ENCODE measurements at regions not wholly inside any gene's neighbourhood (a gene's known extent, or its start where the extent isn't known, plus 50 kb on each side); places are given as distances from the start of the nearest gene placed in this dataset.

DNA sequence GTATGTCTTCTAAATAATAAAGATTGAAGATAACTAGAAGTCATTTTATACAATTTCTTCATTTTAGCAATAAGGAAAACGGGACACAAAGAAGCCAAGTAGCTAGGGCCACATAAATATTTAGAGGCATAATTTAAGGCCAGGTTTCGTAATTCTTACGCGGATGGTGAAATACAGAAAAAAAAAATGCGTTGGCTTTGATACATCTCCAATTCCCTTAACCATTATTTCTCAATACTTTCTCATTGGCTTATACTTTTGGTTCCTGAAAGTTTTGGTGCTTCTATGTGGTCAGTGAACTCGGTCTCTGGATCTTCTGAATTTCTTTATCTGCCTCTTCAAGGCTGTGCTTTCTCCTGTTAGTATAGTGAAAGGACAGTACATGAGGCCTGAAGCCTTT lies 888.1 kb downstream of the KCNJ2 start:
- POLR2A ChIA-PET: no interaction called here
- H3K9me3 Mint-ChIP-seq (ENCODE audit: unreplicated experiment): peaks cover 7% of the 10 kb centered on the region
- CTCF ChIA-PET: no interaction called here
- H3K36me3 Mint-ChIP-seq (ENCODE audit: insufficient read depth, unreplicated experiment): no peaks in the 10 kb centered on the region
- no peaks in the 10 kb centered on the region for H3K27me3 Mint-ChIP-seq (ENCODE audit: insufficient read depth, unreplicated experiment)
- intact Hi-C loops (cut with micrococcal nuclease): no loop called here
- no TSS peak for BruUV-seq (replicated peaks)
- H3K27ac Mint-ChIP-seq (ENCODE audit: low read depth, unreplicated experiment): no peak overlapping the region
- peak; percentile 55 for DNase-seq (ENCODE audit: unreplicated experiment)
- H3K4me3 Mint-ChIP-seq (ENCODE audit: unreplicated experiment): no peak overlapping the region
- TF ChIP-seq, protein P1, sequence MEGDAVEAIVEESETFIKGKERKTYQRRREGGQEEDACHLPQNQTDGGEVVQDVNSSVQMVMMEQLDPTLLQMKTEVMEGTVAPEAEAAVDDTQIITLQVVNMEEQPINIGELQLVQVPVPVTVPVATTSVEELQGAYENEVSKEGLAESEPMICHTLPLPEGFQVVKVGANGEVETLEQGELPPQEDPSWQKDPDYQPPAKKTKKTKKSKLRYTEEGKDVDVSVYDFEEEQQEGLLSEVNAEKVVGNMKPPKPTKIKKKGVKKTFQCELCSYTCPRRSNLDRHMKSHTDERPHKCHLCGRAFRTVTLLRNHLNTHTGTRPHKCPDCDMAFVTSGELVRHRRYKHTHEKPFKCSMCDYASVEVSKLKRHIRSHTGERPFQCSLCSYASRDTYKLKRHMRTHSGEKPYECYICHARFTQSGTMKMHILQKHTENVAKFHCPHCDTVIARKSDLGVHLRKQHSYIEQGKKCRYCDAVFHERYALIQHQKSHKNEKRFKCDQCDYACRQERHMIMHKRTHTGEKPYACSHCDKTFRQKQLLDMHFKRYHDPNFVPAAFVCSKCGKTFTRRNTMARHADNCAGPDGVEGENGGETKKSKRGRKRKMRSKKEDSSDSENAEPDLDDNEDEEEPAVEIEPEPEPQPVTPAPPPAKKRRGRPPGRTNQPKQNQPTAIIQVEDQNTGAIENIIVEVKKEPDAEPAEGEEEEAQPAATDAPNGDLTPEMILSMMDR (IDR thresholded peaks at IDR 0.05; ENCODE audit: unreplicated experiment): no peak
- no peaks in the 10 kb centered on the region for H3K4me1 Mint-ChIP-seq (ENCODE audit: insufficient read depth, unreplicated experiment)

DNA sequence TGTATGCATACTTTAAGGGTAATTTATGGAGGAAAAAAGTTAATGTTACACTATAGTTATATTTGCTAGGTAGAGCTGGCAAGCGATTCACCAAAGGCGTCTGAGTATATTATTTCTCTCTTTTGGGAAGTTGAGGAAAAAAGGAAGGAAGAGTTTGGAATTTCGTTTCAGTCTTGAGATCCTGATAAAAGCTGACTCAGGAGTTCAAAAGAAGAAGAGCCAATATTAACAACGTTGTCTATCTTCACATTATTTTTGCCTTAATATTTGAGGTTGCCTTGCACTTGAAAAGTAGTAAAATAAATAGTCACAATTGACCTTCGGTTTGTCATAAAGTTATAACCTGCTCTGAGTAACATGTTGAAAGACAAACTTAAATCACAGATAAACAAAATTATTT lies 888.6 kb downstream of the KCNJ2 start:
- CTCF ChIA-PET: no interaction called here
- no peaks in the 10 kb centered on the region for H3K27me3 Mint-ChIP-seq (ENCODE audit: insufficient read depth, unreplicated experiment)
- intact Hi-C loops (cut with micrococcal nuclease): no loop called here
- TF ChIP-seq, protein P1 (IDR thresholded peaks at IDR 0.05; ENCODE audit: unreplicated experiment): no peak
- BruUV-seq (replicated peaks): no TSS peak
- POLR2A ChIA-PET: no interaction called here
- H3K4me3 Mint-ChIP-seq (ENCODE audit: unreplicated experiment): no peak overlapping the region
- DNase-seq (ENCODE audit: unreplicated experiment): no peak
- H3K27ac Mint-ChIP-seq (ENCODE audit: low read depth, unreplicated experiment): no peak overlapping the region
- H3K9me3 Mint-ChIP-seq (ENCODE audit: unreplicated experiment): peaks cover 7% of the 10 kb centered on the region
- no peaks in the 10 kb centered on the region for H3K36me3 Mint-ChIP-seq (ENCODE audit: insufficient read depth, unreplicated experiment)
- no peaks in the 10 kb centered on the region for H3K4me1 Mint-ChIP-seq (ENCODE audit: insufficient read depth, unreplicated experiment)

DNA sequence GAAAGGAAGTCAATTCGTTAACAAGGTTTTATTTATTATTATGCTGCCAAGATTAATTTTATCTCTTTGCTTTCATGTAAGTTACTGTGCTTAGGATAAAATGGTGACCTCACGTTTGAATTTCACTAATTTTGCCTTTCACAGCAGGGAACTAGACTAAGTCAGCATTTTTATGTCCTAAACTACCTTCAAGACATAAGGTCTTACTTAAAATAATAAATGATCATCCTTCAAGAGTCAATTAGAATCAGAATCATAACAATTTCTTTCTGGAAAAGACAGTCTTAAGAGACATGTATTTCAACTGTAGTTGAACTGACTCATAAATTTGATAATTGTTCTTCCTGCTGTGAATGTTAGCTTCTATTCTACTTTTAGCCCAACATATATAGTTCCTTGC lies 893.8 kb downstream of the KCNJ2 start:
- DNase-seq (ENCODE audit: unreplicated experiment): no peak
- Mint-ChIP-seq H3K36me3 (ENCODE audit: insufficient read depth, unreplicated experiment) (no peaks in the 10 kb centered on the region), H3K27ac (ENCODE audit: low read depth, unreplicated experiment) (no peak overlapping the region), H3K4me1 (ENCODE audit: insufficient read depth, unreplicated experiment) (no peaks in the 10 kb centered on the region), H3K27me3 (ENCODE audit: insufficient read depth, unreplicated experiment) (no peaks in the 10 kb centered on the region), H3K4me3 (ENCODE audit: unreplicated experiment) (no peak overlapping the region), H3K9me3 (ENCODE audit: unreplicated experiment) (peaks cover 7% of the 10 kb centered on the region)
- POLR2A ChIA-PET: interaction anchor here (1.6 kb wide), 1 partner anchor 9 kb away, joined by 5 read pairs; no protein-coding TSS in a partner anchor
- CTCF ChIA-PET: no interaction called here
- TF ChIP-seq, protein P1 (IDR thresholded peaks at IDR 0.05; ENCODE audit: unreplicated experiment): no peak
- BruUV-seq (replicated peaks): no TSS peak
- intact Hi-C loops (cut with micrococcal nuclease): no loop called here

DNA sequence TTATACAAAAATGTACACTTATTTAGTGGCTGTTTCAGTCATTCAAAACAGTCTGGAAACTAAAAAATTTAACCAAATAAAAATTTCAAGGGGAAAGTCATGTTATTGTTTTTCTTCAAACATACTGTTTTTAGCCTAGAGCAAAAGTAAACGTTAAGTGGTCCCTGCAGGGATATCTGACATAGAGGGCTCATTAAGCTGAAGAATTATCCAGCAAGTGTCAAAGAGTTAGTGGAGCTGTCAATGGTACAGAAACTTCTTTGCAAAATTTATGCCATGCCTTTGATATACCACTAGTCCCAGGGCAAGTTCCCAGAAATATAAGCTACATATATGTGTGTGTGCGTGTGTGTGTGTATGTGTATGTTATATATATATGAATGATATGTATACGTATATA lies 894.2 kb downstream of the KCNJ2 start:
- no TSS peak for BruUV-seq (replicated peaks)
- Mint-ChIP-seq H3K4me3 (ENCODE audit: unreplicated experiment) (no peak overlapping the region), H3K27ac (ENCODE audit: low read depth, unreplicated experiment) (no peak overlapping the region), H3K9me3 (ENCODE audit: unreplicated experiment) (peaks cover 7% of the 10 kb centered on the region), H3K4me1 (ENCODE audit: insufficient read depth, unreplicated experiment) (no peaks in the 10 kb centered on the region), H3K36me3 (ENCODE audit: insufficient read depth, unreplicated experiment) (no peaks in the 10 kb centered on the region), H3K27me3 (ENCODE audit: insufficient read depth, unreplicated experiment) (no peaks in the 10 kb centered on the region)
- intact Hi-C loops (cut with micrococcal nuclease): no loop called here
- DNase-seq (ENCODE audit: unreplicated experiment): no peak
- ChIA-PET POLR2A (interaction anchor here (1.6 kb wide), 1 partner anchor 9 kb away, joined by 5 read pairs; no protein-coding TSS in a partner anchor), CTCF (interaction anchor here (0.6 kb wide), 1 partner anchor 965 kb away, joined by 3 read pairs; no protein-coding TSS in a partner anchor)
- TF ChIP-seq, protein P1 (IDR thresholded peaks at IDR 0.05; ENCODE audit: unreplicated experiment): no peak

Data from MCF 10A (cell line).